ENCODE measurements at regions not wholly inside any gene's neighbourhood (a gene's known extent, or its start where the extent isn't known, plus 50 kb on each side); places are given as distances from the start of the nearest gene placed in this dataset.

DNA sequence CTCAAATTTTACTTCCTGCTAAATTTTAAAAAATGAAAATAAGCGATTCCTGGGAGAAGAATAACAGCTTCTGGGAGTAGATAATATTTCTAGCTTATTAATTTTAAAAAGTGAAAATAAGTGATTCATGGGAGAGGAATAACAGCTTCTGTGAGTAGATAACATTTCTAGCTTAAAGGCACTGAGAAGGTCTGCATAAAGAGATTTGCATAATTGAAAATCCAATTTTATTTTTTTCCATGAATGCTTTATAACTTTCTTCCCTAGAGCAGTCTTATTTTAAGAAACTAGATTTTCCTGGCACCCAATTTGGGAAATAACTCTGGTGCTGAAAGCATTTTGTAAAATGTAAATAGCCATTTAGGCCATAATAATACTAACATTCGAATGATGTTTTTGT, 65.9 kb upstream of the ASTN2 start:
- DNase-seq, result no peak

DNA sequence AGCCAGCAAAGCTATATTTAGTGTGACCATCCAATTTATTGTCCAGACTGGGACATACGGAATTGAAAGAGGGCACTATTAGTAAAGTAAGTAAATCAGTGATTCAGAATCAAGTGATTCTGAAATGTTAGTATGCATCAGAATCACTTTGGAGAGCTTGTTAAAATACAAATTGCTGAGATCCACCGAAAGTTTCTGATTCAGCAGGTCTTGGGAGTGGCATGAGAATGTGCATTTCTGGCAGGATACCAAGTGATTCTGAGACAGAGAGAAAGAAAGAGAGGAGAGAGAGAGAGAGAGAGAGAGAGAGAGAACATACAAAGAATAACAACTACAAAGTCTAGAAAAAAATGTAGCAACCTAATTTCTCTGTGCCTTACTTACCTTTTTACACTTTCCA, 65.4 kb upstream of the ASTN2 start:
- no peak for DNase-seq

GRCh38 chr9:117473293-117473692, 58.4 kb upstream of the ASTN2 start:
- DNase-seq, result no peak

DNA sequence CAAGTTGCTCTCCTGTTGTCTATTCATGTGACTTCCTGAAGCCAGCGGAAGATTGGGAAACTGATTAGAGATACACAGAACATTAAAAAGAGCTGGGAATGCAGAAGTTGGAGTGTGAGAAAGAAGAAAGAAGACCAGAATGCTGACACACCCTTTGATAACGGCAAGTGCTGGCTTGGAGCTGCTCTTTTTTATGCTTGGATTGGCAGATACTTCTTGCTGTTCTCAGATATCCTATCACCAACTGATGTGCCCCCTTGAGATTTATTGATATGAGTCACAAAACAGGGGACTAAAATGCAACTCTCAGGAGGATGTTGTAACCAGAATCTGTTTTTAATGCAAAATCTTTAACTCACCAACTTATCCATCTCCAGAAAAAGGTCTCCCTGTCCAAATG, 56.0 kb upstream of the ASTN2 start:
- no peak for DNase-seq

DNA sequence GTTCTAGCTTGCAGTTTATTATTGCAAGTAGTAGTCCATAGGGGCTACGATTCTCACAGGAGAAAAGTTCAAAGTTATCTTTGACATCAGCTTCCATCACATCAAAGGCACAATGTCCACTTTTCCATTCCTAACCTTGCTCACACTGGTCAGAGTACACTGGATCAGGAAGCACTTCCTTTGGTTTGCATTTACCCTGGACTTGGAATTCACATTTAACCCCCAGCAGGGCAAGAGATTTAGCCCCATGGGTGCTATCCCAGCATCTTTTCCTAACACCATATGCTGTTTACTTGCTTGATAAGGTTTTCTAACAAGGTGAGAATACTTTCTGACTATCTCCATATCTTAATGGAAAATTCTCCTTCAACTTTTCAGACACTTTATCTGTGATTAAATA, 55.6 kb upstream of the ASTN2 start:
- DNase-seq, result no peak

- DNase-seq, result no peak
These were observed 51.3 kb upstream of the ASTN2 start for GRCh38 chr9:117466111-117466510.

- DNase-seq, result no peak
These were observed 50.8 kb upstream of the ASTN2 start for GRCh38 chr9:117465706-117466105.

GRCh38 chr9:117464941-117465616, 50.2 kb upstream of the ASTN2 start:
- DNase-seq, result no peak

Measured in COR-L47 (cell line).